ENCODE measurements at regions not wholly inside any gene's neighbourhood (a gene's known extent, or its start where the extent isn't known, plus 50 kb on each side); places are given as distances from the start of the nearest gene placed in this dataset.

- TF ChIP-seq CTCF (conservative IDR thresholded peaks at IDR 0.05; ENCODE audit: low read depth in 2 of 2) (no peak), REST (IDR thresholded peaks at IDR 0.05; ENCODE audit: unreplicated experiment) (no peak), ZNF331 (CRISPR knock-in tag; IDR thresholded peaks at IDR 0.05; ENCODE audit: low read depth) (no peak), NANOG (IDR thresholded peaks at IDR 0.05; ENCODE audit: borderline replicate concordance) (no peak), POLR2AphosphoS5 (IDR thresholded peaks at IDR 0.05; ENCODE audit: low read depth) (no peak), EZH2 (IDR thresholded peaks at IDR 0.05; ENCODE audit: low read depth, unreplicated experiment) (no peak), ETS1 (IDR thresholded peaks at IDR 0.05) (no peak), JUNB (IDR thresholded peaks at IDR 0.05; ENCODE audit: unreplicated experiment) (no peak), EZH2phosphoT487 (IDR thresholded peaks at IDR 0.05; ENCODE audit: unreplicated experiment) (no peak), STAT1 (IDR thresholded peaks at IDR 0.05; ENCODE audit: unreplicated experiment) (no peak), ZNF114 (CRISPR knock-in tag; IDR thresholded peaks at IDR 0.05) (no peak)
These were observed 57.6 kb downstream of the JRKL start for GRCh38 chr11:96447208-96448110.

Data from GM23338 (cell line).